HEK293T (cell line): ENCODE measurements at regions not wholly inside any gene's neighbourhood (a gene's known extent, or its start where the extent isn't known, plus 50 kb on each side); places are given as distances from the start of the nearest gene placed in this dataset.

ENCODE experiments used
- FOXK2 ChIP-seq: fragments of 450-650 bp; IDR thresholded peaks from 2 replicates; pipeline ENCODE4 v1.6.1; 2016; ENCODE audit warnings: mild to moderate bottlenecking
- FOXM1 ChIP-seq: fragments of 450-650 bp; IDR thresholded peaks from 2 replicates; pipeline ENCODE4 v1.6.1; 2017; ENCODE audit warnings: mild to moderate bottlenecking, borderline replicate concordance
- SP1 ChIP-seq: fragments of 450-650 bp; IDR thresholded peaks from 2 replicates; pipeline ENCODE4 v1.6.1; 2017
- SUZ12 ChIP-seq: fragments of 450-650 bp; IDR thresholded peaks from 2 replicates; pipeline ENCODE4 v1.6.1; 2016; ENCODE audit warnings: mild to moderate bottlenecking

DNA sequence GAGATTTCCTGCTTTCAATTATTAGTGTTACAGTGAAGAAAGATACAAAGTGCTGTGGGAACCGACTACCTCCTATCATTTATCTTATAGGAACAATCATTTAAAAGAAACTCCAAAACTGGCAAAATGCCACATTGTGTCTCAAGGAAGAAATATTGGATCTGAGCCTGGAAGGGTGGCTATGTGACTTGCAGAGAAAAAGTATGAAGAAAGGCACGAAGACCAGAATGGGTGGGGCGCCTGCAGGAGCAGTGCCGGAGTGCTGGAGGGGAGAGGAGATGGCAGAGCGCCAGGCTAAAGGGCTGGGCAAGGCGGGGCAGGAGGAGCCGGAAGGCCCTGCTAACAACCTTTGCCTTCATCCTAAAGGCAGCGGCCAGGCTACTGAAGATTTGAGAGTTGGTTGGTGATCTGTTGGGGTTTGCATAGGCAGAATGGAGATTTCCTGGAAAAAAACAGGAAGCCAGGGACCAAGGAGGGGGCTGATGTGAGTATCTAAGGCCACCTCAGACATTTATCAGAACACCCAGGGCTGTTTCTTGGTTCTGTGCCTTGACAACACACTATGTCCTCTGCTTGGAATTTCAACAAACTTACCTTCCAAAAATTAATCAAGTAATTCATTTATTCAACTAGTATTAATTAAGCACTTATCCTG is 125.6 kb downstream of the MAFB start:
- TF ChIP-seq FOXM1, result no peak
- TF ChIP-seq SP1, result no peak
- no peak for TF ChIP-seq SUZ12
- TF ChIP-seq FOXK2, result no peak
